Right cardiac atrium (tissue), 5 donors: ENCODE measurements at regions not wholly inside any gene's neighbourhood (a gene's known extent, or its start where the extent isn't known, plus 50 kb on each side); places are given as distances from the start of the nearest gene placed in this dataset.
A peak's percentile ranks its signal among the peaks of the same experiment; 100 is the strongest.
"Not testable (repeated sequence)": the region's sequence is repeated elsewhere in the genome, so short reads cannot be mapped to it uniquely, and the experiment has no call there.

Source experiments
- ATAC-seq, 2 donors: fragments of 200-7000 bp; cut with Tn5 transposase; one replicate each; pipeline versions ENCODE4 v1.8.0 to v1.9.1; 2020; ENCODE audit warnings: moderate library complexity in 2 of 2, mild to moderate bottlenecking in 1 of 2
- DNase-seq, 3 donors: peaks; one replicate each; pipeline ENCODE4 v3.0.0-alpha.2; 2020
- H3K27ac ChIP-seq: one replicate; pipeline ENCODE4 v1.5.1; 2013; ENCODE audit warnings: mild to moderate bottlenecking, low read length, control low read depth, moderate library complexity
- H3K27me3 ChIP-seq: one replicate; pipeline ENCODE4 v1.6.1; 2013; ENCODE audit not compliant: control insufficient read depth, insufficient read depth
- H3K4me1 ChIP-seq: one replicate; pipeline ENCODE4 v1.6.1; 2013; ENCODE audit warnings: low read length; ENCODE audit not compliant: control insufficient read depth, insufficient read depth
- H3K4me3 ChIP-seq: one replicate; pipeline ENCODE4 v1.5.1; 2013; ENCODE audit warnings: low read length, control low read depth
- H3K9me3 ChIP-seq: one replicate; pipeline ENCODE4 v1.6.1; 2013; ENCODE audit warnings: low read length; ENCODE audit not compliant: control insufficient read depth
- WGBS: extraction: QIAGEN DNeasy Blood & Tissue Kit; methylation state at CpG from one replicate; pipeline ENCODE4 v1.1.7; 2013; 5-methylcytosine and 5-hydroxymethylcytosine counted together
- intact Hi-C, 4 donors: fragments of 100-400 bp; cut with DNase I; formaldehyde crosslinking; loops; one replicate each; pipeline versions ENCODE4 v1.11.0 to v1.14.0; 2022 to 2023
- donor health status: healthy with polysubstance abuse.
- donor health status: DM: no; HTN: yes; CAD: no.
- donor health status: DM: no; HTN: no; CAD: no.
- donor health status: DM: no; HTN: yes; CAD: no; lungs with severe emphysema.
- donor health status: DM: yes; HTN: yes; CAD: no.

DNA sequence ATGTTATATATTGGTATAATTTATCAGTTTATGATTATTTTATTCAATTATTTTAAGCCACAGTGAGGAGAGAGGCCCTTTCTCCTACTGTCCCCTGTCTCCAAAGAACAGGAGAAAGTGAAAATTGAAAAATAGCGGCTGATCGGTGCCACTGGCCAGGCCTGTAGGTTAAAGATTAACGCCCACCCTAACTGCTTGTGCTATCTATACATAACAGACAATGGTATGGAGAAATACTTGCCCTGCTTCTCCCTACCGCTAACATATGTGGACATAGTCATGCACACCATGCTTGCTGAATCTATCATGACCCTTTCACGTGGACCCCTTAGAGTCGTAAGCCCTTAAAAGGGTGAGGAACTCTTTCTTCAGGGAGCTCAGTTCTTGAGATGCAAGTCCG is 67.5 kb downstream of the EIF1AY start:
- no peak for DNase-seq
- intact Hi-C loops, result no loop called here
- 84% methylated on average over 7 of the region's 7 CpGs for WGBS

DNA sequence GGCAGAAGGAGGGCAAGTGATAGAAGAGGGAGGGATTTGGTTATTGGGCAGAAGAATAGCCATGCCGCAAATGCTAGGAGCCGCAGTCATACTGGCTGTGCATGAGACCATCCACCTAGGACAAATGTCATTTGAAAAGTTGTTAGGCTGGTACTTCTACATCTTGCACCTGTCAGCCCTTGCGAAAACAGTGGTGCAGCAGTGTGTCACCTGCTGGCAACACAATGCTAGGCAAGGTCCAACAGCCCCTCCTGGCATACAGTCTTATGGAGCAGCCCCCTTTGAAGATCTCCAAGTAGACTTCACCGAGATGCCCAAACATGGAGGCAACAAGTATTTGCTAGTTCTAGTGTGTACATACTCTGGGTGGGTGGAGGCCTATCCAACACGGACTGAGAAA is 72.7 kb downstream of the EIF1AY start:
- Histone ChIP-seq H3K9me3 (no peaks in the 10 kb centered on the region), H3K4me3 (no peak overlapping the region), H3K4me1 (peaks cover 1% of the 10 kb centered on the region), H3K27ac (no peak overlapping the region), H3K27me3 (no peaks in the 10 kb centered on the region)
- 89% methylated on average over 5 of the region's 5 CpGs for WGBS
- no peak for ATAC-seq
- DNase-seq, result no peak
- intact Hi-C loops, result no loop called here

More for the DNA sequence above, 67.5 kb downstream of the EIF1AY start:
- Histone ChIP-seq H3K27me3 (no peaks in the 10 kb centered on the region), H3K4me1 (peaks cover 1% of the 10 kb centered on the region), H3K9me3 (no peaks in the 10 kb centered on the region), H3K4me3 (no peak overlapping the region), H3K27ac (no peak overlapping the region)
- no peak for ATAC-seq

DNA sequence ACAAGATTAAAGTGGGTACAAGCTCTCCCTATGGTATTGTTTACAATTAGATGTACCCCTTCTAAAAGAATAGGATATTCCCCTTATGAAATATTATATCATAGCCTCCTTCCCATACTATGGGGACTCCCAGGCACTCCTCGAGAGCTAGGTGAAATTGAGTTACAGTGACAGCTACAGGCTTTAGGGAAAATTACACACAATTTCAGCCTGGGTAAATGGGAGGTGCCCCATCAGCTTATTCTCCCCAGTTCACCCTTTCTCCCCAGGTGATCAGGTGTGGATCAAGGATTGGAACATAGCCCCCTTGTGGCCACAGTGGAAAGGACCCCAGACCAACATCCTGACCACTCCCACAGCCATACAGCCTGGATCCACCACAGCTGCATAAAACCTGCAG is 73.3 kb downstream of the EIF1AY start:
- H3K4me3 ChIP-seq, ATAC-seq, H3K27ac ChIP-seq, intact Hi-C loops, H3K9me3 ChIP-seq, H3K27me3 ChIP-seq, DNase-seq, H3K4me1 ChIP-seq: not testable (repeated sequence)
- WGBS, result 50% methylated on average over 1 of the region's 1 CpG

DNA sequence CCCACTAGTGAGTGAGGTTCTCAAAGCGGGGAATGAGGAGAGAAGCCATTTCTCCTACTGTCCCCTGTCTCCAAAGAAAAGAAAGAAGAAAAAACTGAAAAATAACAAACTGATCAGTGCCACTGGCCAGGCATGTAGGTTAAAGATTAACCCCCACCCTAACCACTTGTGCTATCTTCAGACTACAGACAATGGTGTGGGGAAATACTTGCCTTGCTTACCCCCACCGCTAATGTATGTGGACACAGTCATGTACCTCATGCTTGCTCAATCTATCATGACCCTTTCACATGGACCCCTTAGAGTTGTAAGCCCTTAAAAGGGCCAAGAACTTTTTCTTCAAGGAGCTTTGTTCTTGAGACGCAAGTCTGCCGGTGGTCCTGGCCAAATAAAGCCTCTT is 75.9 kb downstream of the EIF1AY start:
- intact Hi-C loops, result no loop called here
- Histone ChIP-seq H3K4me1 (no peaks in the 10 kb centered on the region), H3K4me3 (no peak overlapping the region), H3K27me3 (no peaks in the 10 kb centered on the region), H3K27ac (no peak overlapping the region), H3K9me3 (no peaks in the 10 kb centered on the region)
- no peak for DNase-seq
- ATAC-seq, result no peak
- 88% methylated on average over 4 of the region's 4 CpGs for WGBS

DNA sequence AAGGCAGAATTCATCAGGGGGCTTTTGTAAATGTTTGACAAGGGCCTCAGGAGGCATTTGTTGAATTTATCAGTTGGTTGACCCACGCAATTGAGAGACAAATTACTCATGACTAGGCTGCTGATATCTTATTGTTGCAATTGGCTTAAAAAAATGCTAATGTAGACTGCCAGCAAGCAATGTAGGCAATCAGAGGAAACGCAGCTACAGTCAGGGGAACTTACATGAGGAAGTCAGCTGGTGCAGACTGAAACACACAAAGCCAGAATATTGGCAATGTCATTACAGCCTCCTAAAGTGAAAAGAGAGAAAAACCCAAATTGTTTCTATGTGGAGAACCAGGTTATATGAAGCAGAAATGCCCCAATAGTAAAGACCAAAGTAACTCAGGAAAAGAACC is 83.9 kb downstream of the EIF1AY start:
- 15% methylated on average over 2 of the region's 2 CpGs for WGBS
- H3K9me3 ChIP-seq, result no peaks in the 10 kb centered on the region
- ATAC-seq (no peak), DNase-seq (peak in 1 of 3 donors; percentile 14)
- no peaks in the 10 kb centered on the region for H3K27me3 ChIP-seq
- no peak overlapping the region for H3K4me3 ChIP-seq
- H3K27ac ChIP-seq, result no peak overlapping the region
- peaks cover 1% of the 10 kb centered on the region for H3K4me1 ChIP-seq
- intact Hi-C loops, result no loop called here

DNA sequence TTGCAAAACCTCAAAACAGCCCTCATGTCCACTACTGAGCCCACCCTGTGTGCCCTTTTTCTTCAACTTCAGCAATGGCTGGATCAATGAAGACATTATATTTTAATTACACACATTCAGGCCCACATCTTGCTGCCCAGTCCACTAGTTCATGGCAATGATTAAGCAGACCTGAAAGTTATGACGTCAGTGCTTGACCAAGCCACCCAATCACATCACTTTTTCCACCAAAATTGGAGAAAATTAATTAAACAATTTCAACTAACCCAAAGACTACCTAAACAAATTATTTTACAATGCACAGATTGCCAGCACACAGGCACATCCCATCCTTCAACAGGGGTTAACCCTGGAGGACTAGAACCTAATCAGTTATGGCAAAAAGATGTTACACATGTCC is 86.6 kb downstream of the EIF1AY start:
- intact Hi-C loops, result no loop called here
- DNase-seq (no peak), ATAC-seq (no peak)
- H3K4me1 ChIP-seq, result peaks cover 1% of the 10 kb centered on the region
- no peak overlapping the region for H3K27ac ChIP-seq
- no peak overlapping the region for H3K4me3 ChIP-seq
- 37% methylated on average over 1 of the region's 1 CpG for WGBS
- no peaks in the 10 kb centered on the region for H3K27me3 ChIP-seq
- H3K9me3 ChIP-seq, result no peaks in the 10 kb centered on the region

DNA sequence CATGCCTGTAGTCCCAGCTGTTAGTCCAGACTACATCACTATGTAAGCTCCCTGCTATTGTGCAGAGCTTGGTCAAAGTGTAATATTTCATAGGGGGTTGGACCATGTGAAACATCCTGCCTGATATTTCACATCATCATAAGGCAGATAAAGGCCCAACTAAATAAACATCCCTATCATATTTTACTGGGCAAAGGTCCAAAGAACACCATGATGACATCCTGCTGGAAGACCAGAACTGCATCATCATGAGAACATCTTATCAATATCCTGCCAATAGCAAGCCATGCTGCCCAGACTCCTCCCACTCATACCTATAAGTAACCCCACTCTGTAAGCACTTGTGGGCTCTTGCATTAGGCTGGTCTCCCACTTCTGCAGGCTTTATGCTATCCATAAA is 88.6 kb downstream of the EIF1AY start:
- no peak overlapping the region for H3K27ac ChIP-seq
- no peaks in the 10 kb centered on the region for H3K27me3 ChIP-seq
- no peaks in the 10 kb centered on the region for H3K9me3 ChIP-seq
- no peak overlapping the region for H3K4me3 ChIP-seq
- no peak for DNase-seq
- peaks cover 1% of the 10 kb centered on the region for H3K4me1 ChIP-seq
- ATAC-seq, result no peak
- intact Hi-C loops, result no loop called here

DNA sequence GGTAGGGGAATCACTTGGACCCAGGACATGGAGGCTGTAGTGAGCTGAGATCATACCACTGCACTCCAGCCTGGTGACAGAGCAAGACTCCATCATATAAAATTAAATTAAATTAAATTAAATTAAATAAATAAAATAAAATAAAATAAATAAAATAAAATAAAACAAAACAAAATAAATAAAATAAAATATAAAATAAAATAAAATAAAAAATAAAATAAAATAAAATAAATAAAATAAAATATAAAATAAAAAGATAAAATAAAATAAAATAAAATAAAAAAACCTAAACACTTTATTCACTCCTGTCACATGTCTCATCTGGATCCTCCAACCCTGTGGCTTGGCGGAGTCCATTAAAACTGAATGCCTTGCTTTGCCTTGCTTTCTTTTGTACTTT is 89.8 kb downstream of the EIF1AY start:
- intact Hi-C loops, H3K4me1 ChIP-seq, DNase-seq, H3K4me3 ChIP-seq, H3K9me3 ChIP-seq, H3K27me3 ChIP-seq, ATAC-seq, H3K27ac ChIP-seq: not testable (repeated sequence)
- WGBS, result 98% methylated on average over 1 of the region's 1 CpG

DNA sequence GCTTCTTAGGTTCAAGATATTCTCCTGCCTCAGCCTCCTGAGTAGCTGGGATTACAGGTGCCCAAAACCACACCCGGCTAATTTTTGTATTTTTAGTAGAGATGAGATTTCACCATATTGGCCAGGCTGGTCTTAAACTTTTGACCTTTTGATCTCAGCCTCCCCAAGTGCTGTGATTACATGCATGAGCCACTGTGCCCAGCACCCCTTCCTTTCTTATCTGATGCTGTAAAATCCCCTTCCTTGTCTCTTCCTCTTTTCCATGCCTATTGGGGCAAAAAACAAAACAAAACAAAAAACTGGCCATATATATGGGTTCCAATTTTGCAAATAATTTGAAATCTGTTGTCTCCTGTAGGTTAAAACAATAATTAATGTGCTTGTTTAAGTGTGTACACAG is 74.0 kb upstream of the RPS4Y2 start:
- DNase-seq, result no peak
- H3K4me3 ChIP-seq, result no peak overlapping the region
- no peaks in the 10 kb centered on the region for H3K9me3 ChIP-seq
- no peak overlapping the region for H3K27ac ChIP-seq
- H3K27me3 ChIP-seq, result no peaks in the 10 kb centered on the region
- ATAC-seq, result no peak
- WGBS, result 75% methylated on average over 1 of the region's 1 CpG
- intact Hi-C loops, result no loop called here
- H3K4me1 ChIP-seq, result no peaks in the 10 kb centered on the region

DNA sequence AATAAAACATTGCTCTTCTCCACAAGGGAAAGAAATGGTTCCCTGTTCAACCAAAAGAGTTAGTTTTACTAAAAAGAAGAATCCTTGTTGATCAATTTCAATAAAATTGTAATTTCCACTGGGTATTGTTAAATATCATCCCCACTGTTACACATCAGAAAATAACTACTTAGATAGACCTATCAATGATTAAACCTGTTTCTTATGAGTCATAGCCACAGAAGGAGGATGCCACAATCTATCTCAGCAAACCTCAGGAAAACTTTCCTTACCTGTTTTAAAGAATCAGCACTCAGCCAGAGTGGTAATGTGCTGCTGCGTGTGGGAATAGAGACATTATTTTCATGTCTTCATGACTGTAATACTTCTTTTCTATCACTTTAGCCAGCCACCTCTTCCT is 72.5 kb upstream of the RPS4Y2 start:
- ATAC-seq (no peak), DNase-seq (no peak)
- H3K4me3 ChIP-seq, result no peak overlapping the region
- intact Hi-C loops, result no loop called here
- H3K4me1 ChIP-seq, result no peaks in the 10 kb centered on the region
- no peaks in the 10 kb centered on the region for H3K9me3 ChIP-seq
- H3K27me3 ChIP-seq, result no peaks in the 10 kb centered on the region
- 83% methylated on average over 1 of the region's 1 CpG for WGBS
- H3K27ac ChIP-seq, result no peak overlapping the region

DNA sequence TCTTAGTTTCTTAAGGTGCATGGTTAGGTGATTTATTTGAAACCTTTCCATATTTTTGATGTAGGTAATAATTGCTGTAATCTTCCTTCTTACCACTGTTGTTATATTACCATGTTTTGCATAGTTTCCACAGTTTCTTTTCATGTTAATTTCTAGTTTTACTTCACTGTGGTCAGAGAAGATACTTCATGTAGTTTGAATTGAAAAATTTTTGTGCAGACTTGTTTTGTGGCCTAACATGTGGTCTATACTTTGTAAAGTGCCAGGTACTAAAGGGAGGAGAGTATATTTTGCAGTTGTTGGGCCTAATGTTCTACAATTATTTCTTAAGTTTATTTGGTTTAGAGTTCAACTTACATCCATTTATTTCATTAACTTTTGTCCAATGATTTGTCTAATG is 69.2 kb upstream of the RPS4Y2 start:
- no peak overlapping the region for H3K4me3 ChIP-seq
- ATAC-seq, result no peak
- H3K27ac ChIP-seq, result no peak overlapping the region
- intact Hi-C loops, result no loop called here
- no peak for DNase-seq
- no peaks in the 10 kb centered on the region for H3K4me1 ChIP-seq
- H3K27me3 ChIP-seq, result no peaks in the 10 kb centered on the region
- no peaks in the 10 kb centered on the region for H3K9me3 ChIP-seq
